GM12878 (cell line): ENCODE measurements at regions not wholly inside any gene's neighbourhood (a gene's known extent, or its start where the extent isn't known, plus 50 kb on each side); places are given as distances from the start of the nearest gene placed in this dataset.

ENCODE experiments used
- ATAC-seq: fragments of 200-7000 bp; cut with Tn5 transposase; 3 replicates; pipeline ENCODE4 v1.9.1; 2020; ENCODE audit warnings: mild to moderate bottlenecking, moderate library complexity
- BruUV-seq: library from RNA; stranded (reverse); fragments of 400-500 nt; replicated peaks from 2 replicates; lab custom pipeline; 2021; lab: Mats Ljungman, UMichigan
- CTCF ChIA-PET: fragments of 300-600 bp; sonication (Branson Sonifier 250); formaldehyde crosslinking; extraction: SDS; loops from one replicate; lab custom pipeline; 2021; ENCODE audit warnings: inconsistent platforms; lab: Yijun Ruan, JAX
- POLR2A ChIA-PET: fragments of 350-600 bp; formaldehyde crosslinking; extraction: SDS; loops from one replicate; lab custom pipeline; 2021; ENCODE audit warnings: inconsistent platforms; lab: Charles Lee
- RAD21 ChIA-PET: fragments of 300-600 bp; sonication (Branson Sonifier 250); formaldehyde crosslinking; loops from one replicate; lab custom pipeline; 2023; ENCODE audit warnings: antibody characterized with exemption; ENCODE audit not compliant: unreplicated experiment; lab: Charles Lee
- SMC1A ChIA-PET: fragments of 300-600 bp; sonication (Branson Sonifier 250); formaldehyde crosslinking; loops from one replicate; lab custom pipeline; 2023; ENCODE audit not compliant: unreplicated experiment, uncharacterized antibody; lab: Charles Lee
- DNase-seq: peaks from one replicate; pipeline ENCODE4 v3.0.0-alpha.2; 2011; ENCODE audit warnings: low read depth, low spot score
- FAIRE-seq: peaks from 3 replicates; lab custom pipeline; 2011; peaks lifted over from hg19 to GRCh38; lab: Jason Lieb, UNC
- H2AFZ ChIP-seq: 2 replicates; pipeline ENCODE4 v1.6.0; 2011; ENCODE audit warnings: low read depth, low read length, control low read depth; ENCODE audit not compliant: control insufficient read depth
- H3K27ac ChIP-seq: 2 replicates; pipeline ENCODE4 v1.5.1; 2011; ENCODE audit warnings: control low read depth; ENCODE audit not compliant: control insufficient read depth, insufficient read depth
- H3K27me3 ChIP-seq, 2 experiments: replicated peaks in 1 of 2; 2 replicates each; pipeline versions ENCODE4 v1.6.0 to v1.6.1; 2011; ENCODE audit warnings: low read length in 1 of 2; ENCODE audit not compliant: control insufficient read depth in 2 of 2, insufficient read depth in 2 of 2
- H3K36me3 ChIP-seq, 2 experiments: 2 replicates each; pipeline ENCODE4 v1.5.1; 2011; ENCODE audit warnings: low read length in 1 of 2; ENCODE audit not compliant: control insufficient read depth in 2 of 2, insufficient read depth in 2 of 2
- H3K4me1 ChIP-seq: 2 replicates; pipeline ENCODE4 v1.6.1; 2011; ENCODE audit warnings: mild to moderate bottlenecking, low read length, moderate library complexity, mixed read lengths; ENCODE audit not compliant: control insufficient read depth, insufficient read depth
- H3K4me2 ChIP-seq: 2 replicates; pipeline ENCODE4 v1.6.0; 2011; ENCODE audit warnings: control low read depth; ENCODE audit not compliant: control insufficient read depth, insufficient read depth
- H3K4me3 ChIP-seq: fragments of 200-600 bp; sonication (generic); 2 replicates; pipeline ENCODE4 v1.5.1; 2016
- H3K79me2 ChIP-seq: 2 replicates; pipeline ENCODE4 v1.6.0; 2011; ENCODE audit warnings: low read length; ENCODE audit not compliant: control insufficient read depth, insufficient read depth
- H3K9ac ChIP-seq: 2 replicates; pipeline ENCODE4 v1.8.0; 2011; ENCODE audit warnings: low read length, control low read depth, mixed read lengths; ENCODE audit not compliant: control insufficient read depth, insufficient read depth
- H3K9me3 ChIP-seq: replicated peaks from 3 replicates; pipeline ENCODE4 v1.5.1; 2011; ENCODE audit warnings: mild to moderate bottlenecking, low read length; ENCODE audit not compliant: control insufficient read depth, insufficient read depth
- H4K20me1 ChIP-seq: 2 replicates; pipeline ENCODE4 v1.6.0; 2011; ENCODE audit not compliant: control insufficient read depth, insufficient read depth
- ASH2L ChIP-seq: fragments of 300-600, 200-600 bp; sonication (generic); IDR thresholded peaks from 2 replicates; pipeline ENCODE4 v1.6.1; 2017; ENCODE audit warnings: low read depth, mild to moderate bottlenecking, borderline replicate concordance
- CTCF ChIP-seq, 3 experiments: IDR thresholded peaks in 2 of 3; conservative IDR thresholded peaks in 1 of 3; 2 replicates each; pipeline ENCODE4 v1.5.1; 2011; ENCODE audit warnings: low read depth in 3 of 3, low read length in 3 of 3, mild to moderate bottlenecking in 3 of 3, control low read depth in 2 of 3, moderate library complexity in 2 of 3, inconsistent platforms in 1 of 3, mixed read lengths in 1 of 3; ENCODE audit not compliant: control insufficient read depth in 2 of 3, insufficient read depth in 1 of 3; ENCODE audit errors: extremely low read depth in 1 of 3
- RAD21 ChIP-seq: IDR thresholded peaks from 2 replicates; pipeline ENCODE4 v1.6.1; 2011; ENCODE audit warnings: mild to moderate bottlenecking, low read depth, low read length, moderate library complexity; ENCODE audit not compliant: insufficient read depth
- WGBS: methylation state at CpG from one replicate; pipeline ENCODE4 v1.1.6; 2016; ENCODE audit warnings: low lambda C conversion rate; ENCODE audit not compliant: insufficient replicate concordance, insufficient coverage; ENCODE audit errors: missing lambda C conversion rate; 5-methylcytosine and 5-hydroxymethylcytosine counted together
- in situ Hi-C: fragments of 300-500 bp; cut with MboI; formaldehyde crosslinking; loops from 9 replicates; pipeline ENCODE4 v1.14.3; 2018; ENCODE audit warnings: mixed read lengths
- intact Hi-C: fragments of 100-400 bp; cut with micrococcal nuclease; formaldehyde crosslinking; loops from one replicate; pipeline ENCODE4 v1.14.2; 2022; ENCODE audit not compliant: unreplicated experiment

- WGBS = 15% methylated on average over 6 of the region's 6 CpGs
- no peak overlapping the region for H3K27ac ChIP-seq
- no peaks in the 10 kb centered on the region for H3K36me3 ChIP-seq
- no TSS peak for BruUV-seq
- H2AFZ ChIP-seq = no peak overlapping the region
- H3K4me2 ChIP-seq = no peak overlapping the region
- in situ Hi-C loops = no loop called here
- ChIA-PET POLR2A (no interaction called here), RAD21 (interaction anchor here (1.1 kb wide), 1 partner anchor 818 kb away, joined by 4 read pairs; no protein-coding TSS in a partner anchor), SMC1A (no interaction called here), CTCF (interaction anchor here (1.1 to 1.6 kb wide), 3 partner anchors 12 to 817 kb away, joined by 3 to 4 read pairs (median 4); no protein-coding TSS in a partner anchor)
- H3K79me2 ChIP-seq = no peaks in the 10 kb centered on the region
- TF ChIP-seq RAD21 (peak; percentile 58), CTCF (IDR thresholded peaks at IDR 0.05 in 2 of 3, conservative IDR thresholded peaks at IDR 0.05 in 1 of 3; ENCODE audit: control insufficient read depth in 2 of 3, extremely low read depth in 1 of 3, insufficient read depth in 1 of 3, low read depth in 3 of 3, low read length in 3 of 3) (peak in 2 of 3 experiments; percentile 48 to 51; a peak in 3 of 6 replicates), ASH2L (no peak)
- no peak for FAIRE-seq
- peak; percentile 56; the same call in 2 of the 3 replicates for ATAC-seq
- H3K9me3 ChIP-seq = no peaks in the 10 kb centered on the region
- no peak overlapping the region for H3K4me3 ChIP-seq
- H3K27me3 ChIP-seq = no peaks in the 10 kb centered on the region; a peak in 1 of 4 replicates
- no peak overlapping the region for H3K9ac ChIP-seq
- no peak for DNase-seq
- no peaks in the 10 kb centered on the region for H3K4me1 ChIP-seq
- intact Hi-C loops = loop anchor here (1.0 kb wide), 1 partner anchor 817 kb away; no protein-coding TSS in a partner anchor
- H4K20me1 ChIP-seq = no peaks in the 10 kb centered on the region
Measured at GRCh38 chr18:60684843-60685513, 312.4 kb upstream of the MC4R start.
